HG03442 (cell line): ENCODE measurements at regions not wholly inside any gene's neighbourhood (a gene's known extent, or its start where the extent isn't known, plus 50 kb on each side); places are given as distances from the start of the nearest gene placed in this dataset.

ENCODE experiments used
- ATAC-seq: cut with Tn5 transposase; IDR thresholded peaks from one replicate; pipeline ENCODE4 v1.9.1; 2021; ENCODE audit warnings: mild to moderate bottlenecking, moderate library complexity; ENCODE audit not compliant: unreplicated experiment

- no peak for ATAC-seq
Measured at GRCh38 chr16:76157629-76158028, 119.6 kb upstream of the CNTNAP4 start.

- ATAC-seq: no peak
Measured at GRCh38 chr16:76162046-76162445, 115.2 kb upstream of the CNTNAP4 start.

- ATAC-seq: no peak
Measured at GRCh38 chr16:76164970-76165558, 112.1 kb upstream of the CNTNAP4 start.

- peak; percentile 16 for ATAC-seq
Measured at GRCh38 chr16:76175718-76176117, 101.5 kb upstream of the CNTNAP4 start.

GRCh38 chr16:76176153-76176552, 101.0 kb upstream of the CNTNAP4 start:
- ATAC-seq: peak; percentile 80

GRCh38 chr16:76176616-76177015, 100.6 kb upstream of the CNTNAP4 start:
- ATAC-seq: no peak

GRCh38 chr16:76182041-76182635, 95.1 kb upstream of the CNTNAP4 start:
- ATAC-seq: no peak

GRCh38 chr16:76183647-76184046, 93.6 kb upstream of the CNTNAP4 start:
- ATAC-seq: no peak

GRCh38 chr16:76190057-76190456, 87.1 kb upstream of the CNTNAP4 start:
- ATAC-seq: no peak

- ATAC-seq: no peak
Measured at GRCh38 chr16:76190480-76190879, 86.7 kb upstream of the CNTNAP4 start.

- ATAC-seq: no peak
Measured at GRCh38 chr16:76193906-76194615, 83.1 kb upstream of the CNTNAP4 start.

- ATAC-seq: no peak
Measured at GRCh38 chr16:76194616-76195015, 82.6 kb upstream of the CNTNAP4 start.

GRCh38 chr16:76195056-76195455, 82.1 kb upstream of the CNTNAP4 start:
- no peak for ATAC-seq

GRCh38 chr16:76195648-76196047, 81.6 kb upstream of the CNTNAP4 start:
- ATAC-seq: no peak

GRCh38 chr16:76197900-76198299, 79.3 kb upstream of the CNTNAP4 start:
- ATAC-seq: no peak

GRCh38 chr16:76199681-76200220, 77.5 kb upstream of the CNTNAP4 start:
- ATAC-seq: no peak

- ATAC-seq: no peak
Measured at GRCh38 chr16:76201385-76201784, 75.8 kb upstream of the CNTNAP4 start.

- peak; percentile 52 for ATAC-seq
Measured at GRCh38 chr16:76204249-76204648, 73.0 kb upstream of the CNTNAP4 start.

- no peak for ATAC-seq
Measured at GRCh38 chr16:76207270-76207669, 69.9 kb upstream of the CNTNAP4 start.

GRCh38 chr16:76210157-76210556, 67.0 kb upstream of the CNTNAP4 start:
- no peak for ATAC-seq

GRCh38 chr16:76213860-76214259, 63.3 kb upstream of the CNTNAP4 start:
- no peak for ATAC-seq

- no peak for ATAC-seq
Measured at GRCh38 chr16:76214856-76215255, 62.3 kb upstream of the CNTNAP4 start.
